ENCODE measurements at regions not wholly inside any gene's neighbourhood (a gene's known extent, or its start where the extent isn't known, plus 50 kb on each side); places are given as distances from the start of the nearest gene placed in this dataset.

DNA sequence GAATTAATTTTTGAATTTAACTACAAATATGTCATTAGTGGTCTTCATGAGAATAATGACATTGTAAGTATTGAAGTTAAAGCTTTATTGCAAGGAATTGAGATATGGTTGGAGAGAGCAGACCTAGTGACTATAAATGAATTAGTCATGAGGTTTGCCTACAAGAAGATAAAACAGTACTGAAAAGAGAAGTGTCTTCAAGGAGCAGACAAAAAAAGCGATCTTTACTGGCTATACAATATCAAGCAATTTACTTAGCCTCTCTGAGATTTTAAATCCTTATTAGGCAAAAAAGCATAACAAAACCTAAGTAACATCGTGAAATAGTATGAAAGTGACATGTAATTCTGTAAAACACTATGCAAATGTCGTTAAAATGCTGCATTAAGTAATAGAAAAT is 435.1 kb upstream of the PCDH20 start (continued):
- TF ChIP-seq ZNF616 (CRISPR knock-in tag; IDR thresholded peaks at IDR 0.05; ENCODE audit: low read depth) (no peak), EP300 (IDR thresholded peaks at IDR 0.05; ENCODE audit: low read depth in 2 of 2, low read length in 2 of 2) (no peak), EP300 (CRISPR knock-in tag; IDR thresholded peaks at IDR 0.05; ENCODE audit: borderline replicate concordance) (no peak), SAP130 (CRISPR knock-in tag; IDR thresholded peaks at IDR 0.05; ENCODE audit: low read depth) (no peak), THAP11 (CRISPR knock-in tag; IDR thresholded peaks at IDR 0.05) (no peak), ZSCAN22 (CRISPR knock-in tag; IDR thresholded peaks at IDR 0.05) (no peak), ZNF558 (CRISPR knock-in tag; IDR thresholded peaks at IDR 0.05; ENCODE audit: borderline replicate concordance) (no peak), HMG20A (CRISPR knock-in tag; IDR thresholded peaks at IDR 0.05; ENCODE audit: borderline replicate concordance) (no peak), CBFB (CRISPR knock-in tag; IDR thresholded peaks at IDR 0.05) (no peak)
- TF ChIP-seq, protein P1, sequence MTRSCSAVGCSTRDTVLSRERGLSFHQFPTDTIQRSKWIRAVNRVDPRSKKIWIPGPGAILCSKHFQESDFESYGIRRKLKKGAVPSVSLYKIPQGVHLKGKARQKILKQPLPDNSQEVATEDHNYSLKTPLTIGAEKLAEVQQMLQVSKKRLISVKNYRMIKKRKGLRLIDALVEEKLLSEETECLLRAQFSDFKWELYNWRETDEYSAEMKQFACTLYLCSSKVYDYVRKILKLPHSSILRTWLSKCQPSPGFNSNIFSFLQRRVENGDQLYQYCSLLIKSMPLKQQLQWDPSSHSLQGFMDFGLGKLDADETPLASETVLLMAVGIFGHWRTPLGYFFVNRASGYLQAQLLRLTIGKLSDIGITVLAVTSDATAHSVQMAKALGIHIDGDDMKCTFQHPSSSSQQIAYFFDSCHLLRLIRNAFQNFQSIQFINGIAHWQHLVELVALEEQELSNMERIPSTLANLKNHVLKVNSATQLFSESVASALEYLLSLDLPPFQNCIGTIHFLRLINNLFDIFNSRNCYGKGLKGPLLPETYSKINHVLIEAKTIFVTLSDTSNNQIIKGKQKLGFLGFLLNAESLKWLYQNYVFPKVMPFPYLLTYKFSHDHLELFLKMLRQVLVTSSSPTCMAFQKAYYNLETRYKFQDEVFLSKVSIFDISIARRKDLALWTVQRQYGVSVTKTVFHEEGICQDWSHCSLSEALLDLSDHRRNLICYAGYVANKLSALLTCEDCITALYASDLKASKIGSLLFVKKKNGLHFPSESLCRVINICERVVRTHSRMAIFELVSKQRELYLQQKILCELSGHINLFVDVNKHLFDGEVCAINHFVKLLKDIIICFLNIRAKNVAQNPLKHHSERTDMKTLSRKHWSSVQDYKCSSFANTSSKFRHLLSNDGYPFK (CRISPR knock-in tag; IDR thresholded peaks at IDR 0.05; ENCODE audit: borderline replicate concordance), result no peak
- TF ChIP-seq, protein P2, sequence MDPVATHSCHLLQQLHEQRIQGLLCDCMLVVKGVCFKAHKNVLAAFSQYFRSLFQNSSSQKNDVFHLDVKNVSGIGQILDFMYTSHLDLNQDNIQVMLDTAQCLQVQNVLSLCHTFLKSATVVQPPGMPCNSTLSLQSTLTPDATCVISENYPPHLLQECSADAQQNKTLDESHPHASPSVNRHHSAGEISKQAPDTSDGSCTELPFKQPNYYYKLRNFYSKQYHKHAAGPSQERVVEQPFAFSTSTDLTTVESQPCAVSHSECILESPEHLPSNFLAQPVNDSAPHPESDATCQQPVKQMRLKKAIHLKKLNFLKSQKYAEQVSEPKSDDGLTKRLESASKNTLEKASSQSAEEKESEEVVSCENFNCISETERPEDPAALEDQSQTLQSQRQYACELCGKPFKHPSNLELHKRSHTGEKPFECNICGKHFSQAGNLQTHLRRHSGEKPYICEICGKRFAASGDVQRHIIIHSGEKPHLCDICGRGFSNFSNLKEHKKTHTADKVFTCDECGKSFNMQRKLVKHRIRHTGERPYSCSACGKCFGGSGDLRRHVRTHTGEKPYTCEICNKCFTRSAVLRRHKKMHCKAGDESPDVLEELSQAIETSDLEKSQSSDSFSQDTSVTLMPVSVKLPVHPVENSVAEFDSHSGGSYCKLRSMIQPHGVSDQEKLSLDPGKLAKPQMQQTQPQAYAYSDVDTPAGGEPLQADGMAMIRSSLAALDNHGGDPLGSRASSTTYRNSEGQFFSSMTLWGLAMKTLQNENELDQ (CRISPR knock-in tag; IDR thresholded peaks at IDR 0.05; ENCODE audit: borderline replicate concordance), result no peak
- TF ChIP-seq, protein P3, sequence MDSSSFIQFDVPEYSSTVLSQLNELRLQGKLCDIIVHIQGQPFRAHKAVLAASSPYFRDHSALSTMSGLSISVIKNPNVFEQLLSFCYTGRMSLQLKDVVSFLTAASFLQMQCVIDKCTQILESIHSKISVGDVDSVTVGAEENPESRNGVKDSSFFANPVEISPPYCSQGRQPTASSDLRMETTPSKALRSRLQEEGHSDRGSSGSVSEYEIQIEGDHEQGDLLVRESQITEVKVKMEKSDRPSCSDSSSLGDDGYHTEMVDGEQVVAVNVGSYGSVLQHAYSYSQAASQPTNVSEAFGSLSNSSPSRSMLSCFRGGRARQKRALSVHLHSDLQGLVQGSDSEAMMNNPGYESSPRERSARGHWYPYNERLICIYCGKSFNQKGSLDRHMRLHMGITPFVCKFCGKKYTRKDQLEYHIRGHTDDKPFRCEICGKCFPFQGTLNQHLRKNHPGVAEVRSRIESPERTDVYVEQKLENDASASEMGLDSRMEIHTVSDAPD (CRISPR knock-in tag; IDR thresholded peaks at IDR 0.05), result no peak
